Mesenchymal stem cell (in vitro differentiated cells and primary cell): ENCODE measurements at regions not wholly inside any gene's neighbourhood (a gene's known extent, or its start where the extent isn't known, plus 50 kb on each side); places are given as distances from the start of the nearest gene placed in this dataset.

Experiments
- DNase-seq: peaks from one replicate; pipeline ENCODE4 v3.0.0-alpha.2; 2013
- H2AFZ ChIP-seq: one replicate; pipeline ENCODE4 v1.6.1; 2013; ENCODE audit warnings: low read depth, mild to moderate bottlenecking, control low read depth, inconsistent platforms, low read length, moderate library complexity
- H2AK5ac ChIP-seq: 2 replicates; pipeline ENCODE4 v1.6.1; 2013; ENCODE audit warnings: low read length, moderate library complexity, mild to moderate bottlenecking, inconsistent platforms; ENCODE audit not compliant: severe bottlenecking
- H2BK120ac ChIP-seq: one replicate; pipeline ENCODE4 v1.6.1; 2013; ENCODE audit warnings: low read depth, mild to moderate bottlenecking, inconsistent platforms, low read length, moderate library complexity
- H2BK12ac ChIP-seq, 2 experiments: one replicate each; pipeline ENCODE4 v1.6.1; 2013; ENCODE audit warnings: inconsistent platforms in 2 of 2, low read length in 2 of 2, mild to moderate bottlenecking in 2 of 2, moderate library complexity in 2 of 2, control low read depth in 1 of 2
- H2BK15ac ChIP-seq: one replicate; pipeline ENCODE4 v1.6.1; 2013; ENCODE audit warnings: mild to moderate bottlenecking, low read depth, inconsistent platforms; ENCODE audit not compliant: poor library complexity, severe bottlenecking
- H2BK5ac ChIP-seq: 2 replicates; pipeline ENCODE4 v1.6.1; 2013; ENCODE audit warnings: low read depth, mild to moderate bottlenecking, low read length, control low read depth, inconsistent platforms; ENCODE audit not compliant: poor library complexity, severe bottlenecking
- H3K14ac ChIP-seq, 2 experiments: one replicate each; pipeline ENCODE4 v1.6.1; 2013; ENCODE audit warnings: inconsistent platforms in 2 of 2, low read length in 2 of 2, control low read depth in 1 of 2, mild to moderate bottlenecking in 1 of 2, moderate library complexity in 1 of 2
- H3K18ac ChIP-seq, 2 experiments: one replicate each; pipeline ENCODE4 v1.6.1; 2013; ENCODE audit warnings: inconsistent platforms in 2 of 2, low read length in 2 of 2, control low read depth in 1 of 2, low read depth in 1 of 2, mild to moderate bottlenecking in 1 of 2
- H3K23ac ChIP-seq, 2 experiments: one replicate each; pipeline ENCODE4 v1.6.1; 2013; ENCODE audit warnings: inconsistent platforms in 2 of 2, low read length in 2 of 2, mild to moderate bottlenecking in 2 of 2, moderate library complexity in 2 of 2, control low read depth in 1 of 2
- H3K27ac ChIP-seq: 2 replicates; pipeline ENCODE4 v1.5.1; 2013; ENCODE audit warnings: mild to moderate bottlenecking, moderate library complexity, low read length, control low read depth, inconsistent platforms; ENCODE audit not compliant: poor library complexity, severe bottlenecking
- H3K27me3 ChIP-seq, 2 experiments: 2 replicates each; pipeline versions ENCODE4 v1.6.1 to v1.7.0; 2013; ENCODE audit warnings: low read length in 2 of 2, mild to moderate bottlenecking in 2 of 2, moderate library complexity in 2 of 2, control low read depth in 1 of 2, inconsistent platforms in 1 of 2; ENCODE audit not compliant: control insufficient read depth in 1 of 2, insufficient read depth in 1 of 2
- H3K36me3 ChIP-seq, 2 experiments: 2 replicates each; pipeline versions ENCODE4 v1.6.1 to v1.7.0; 2013; ENCODE audit warnings: low read length in 2 of 2, control low read depth in 1 of 2, inconsistent platforms in 1 of 2, low read depth in 1 of 2, mild to moderate bottlenecking in 1 of 2; ENCODE audit not compliant: insufficient read depth in 2 of 2, control insufficient read depth in 1 of 2
- H3K4ac ChIP-seq, 2 experiments: one replicate each; pipeline ENCODE4 v1.6.1; 2013; ENCODE audit warnings: inconsistent platforms in 2 of 2, low read length in 2 of 2, mild to moderate bottlenecking in 2 of 2, moderate library complexity in 2 of 2, control low read depth in 1 of 2, low read depth in 1 of 2
- H3K4me1 ChIP-seq: 2 replicates; pipeline ENCODE4 v1.6.1; 2013; ENCODE audit warnings: low read depth, low read length, control low read depth; ENCODE audit not compliant: control insufficient read depth, insufficient read depth
- H3K4me2 ChIP-seq: 2 replicates; pipeline ENCODE4 v1.6.1; 2013; ENCODE audit warnings: low read length, mild to moderate bottlenecking, inconsistent platforms; ENCODE audit not compliant: poor library complexity, severe bottlenecking
- H3K4me3 ChIP-seq, 2 experiments: 2 replicates each; pipeline versions ENCODE4 v1.5.1 to v1.7.0; 2013; ENCODE audit warnings: low read length in 2 of 2, mild to moderate bottlenecking in 2 of 2, control low read depth in 1 of 2, low read depth in 1 of 2; ENCODE audit not compliant: insufficient read depth in 1 of 2
- H3K79me1 ChIP-seq: replicated peaks from 2 replicates; pipeline ENCODE4 v1.6.1; 2013; ENCODE audit warnings: mild to moderate bottlenecking, control low read depth, low read length, inconsistent platforms; ENCODE audit not compliant: poor library complexity, severe bottlenecking
- H3K9ac ChIP-seq: 2 replicates; pipeline ENCODE4 v1.7.0; 2013; ENCODE audit warnings: mild to moderate bottlenecking, low read length, moderate library complexity
- H3K9me3 ChIP-seq: 2 replicates; pipeline ENCODE4 v1.7.0; 2013; ENCODE audit warnings: mild to moderate bottlenecking, low read length; ENCODE audit not compliant: control insufficient read depth
- H4K8ac ChIP-seq: one replicate; pipeline ENCODE4 v1.6.1; 2013; ENCODE audit warnings: inconsistent platforms, mild to moderate bottlenecking, low read length, moderate library complexity
- H4K91ac ChIP-seq: one replicate; pipeline ENCODE4 v1.6.1; 2013; ENCODE audit warnings: mild to moderate bottlenecking, low read length, inconsistent platforms
- WGBS: methylation state at CpG from one replicate; pipeline ENCODE4 v1.1.7; 2013; ENCODE audit warnings: mixed read lengths; 5-methylcytosine and 5-hydroxymethylcytosine counted together

GRCh38 chr17:34416116-34416515 is 53.1 kb upstream of the CCL1 start:
- Histone ChIP-seq H2BK5ac (no peak overlapping the region), H3K14ac (no peak overlapping the region), H2BK12ac (no peak overlapping the region), H3K27ac (no peak overlapping the region), H4K8ac (no peak overlapping the region), H3K4me1 (no peaks in the 10 kb centered on the region), H3K4me3 (no peak overlapping the region), H3K36me3 (no peaks in the 10 kb centered on the region), H2AK5ac (no peak overlapping the region), H3K27me3 (peaks cover 5 to 53% of the 10 kb centered on the region in 2 experiments), H3K79me1 (no peaks in the 10 kb centered on the region), H2BK15ac (no peak overlapping the region), H3K9me3 (no peaks in the 10 kb centered on the region), H2AFZ (no peak overlapping the region), H3K9ac (no peak overlapping the region), H3K23ac (no peak overlapping the region), H4K91ac (no peak overlapping the region), H3K4ac (no peak overlapping the region), H3K4me2 (no peak overlapping the region), H3K18ac (no peak overlapping the region), H2BK120ac (no peak overlapping the region)
- DNase-seq = no peak
- WGBS = 77% methylated on average over 2 of the region's 2 CpGs

GRCh38 chr17:34414339-34414738 is 51.3 kb upstream of the CCL1 start:
- H2BK15ac ChIP-seq = no peak overlapping the region
- no peak overlapping the region for H3K4ac ChIP-seq
- no peaks in the 10 kb centered on the region for H3K79me1 ChIP-seq
- no peak overlapping the region for H2AFZ ChIP-seq
- DNase-seq = no peak
- H2BK120ac ChIP-seq = no peak overlapping the region
- H3K23ac ChIP-seq = no peak overlapping the region
- no peak overlapping the region for H3K4me2 ChIP-seq
- no peaks in the 10 kb centered on the region for H3K4me1 ChIP-seq
- H3K27ac ChIP-seq = no peak overlapping the region
- H3K14ac ChIP-seq = no peak overlapping the region
- H3K27me3 ChIP-seq = peaks cover 0 to 53% of the 10 kb centered on the region in 2 experiments
- H2BK5ac ChIP-seq = no peak overlapping the region
- H4K91ac ChIP-seq = no peak overlapping the region
- H3K4me3 ChIP-seq = no peak overlapping the region
- no peak overlapping the region for H3K9ac ChIP-seq
- no peak overlapping the region for H2BK12ac ChIP-seq
- no peak overlapping the region for H3K18ac ChIP-seq
- H3K9me3 ChIP-seq = no peaks in the 10 kb centered on the region
- WGBS = 58% methylated on average over 5 of the region's 6 CpGs
- no peak overlapping the region for H4K8ac ChIP-seq
- no peaks in the 10 kb centered on the region for H3K36me3 ChIP-seq
- H2AK5ac ChIP-seq = no peak overlapping the region

- no peaks in the 10 kb centered on the region for H3K9me3 ChIP-seq
- no peak overlapping the region for H2BK12ac ChIP-seq
- no peak overlapping the region for H4K8ac ChIP-seq
- no peak overlapping the region for H2AK5ac ChIP-seq
- H2BK5ac ChIP-seq = no peak overlapping the region
- H3K4me2 ChIP-seq = no peak overlapping the region
- no peak overlapping the region for H3K18ac ChIP-seq
- WGBS = 78% methylated on average over 8 of the region's 12 CpGs
- no peak overlapping the region for H2AFZ ChIP-seq
- no peak overlapping the region for H3K23ac ChIP-seq
- no peak for DNase-seq
- no peak overlapping the region for H3K4ac ChIP-seq
- no peak overlapping the region for H3K27ac ChIP-seq
- no peaks in the 10 kb centered on the region for H3K4me1 ChIP-seq
- H3K27me3 ChIP-seq = peaks cover 0 to 53% of the 10 kb centered on the region in 2 experiments
- H3K14ac ChIP-seq = no peak overlapping the region
- H3K4me3 ChIP-seq = no peak overlapping the region
- no peaks in the 10 kb centered on the region for H3K79me1 ChIP-seq
- H3K9ac ChIP-seq = no peak overlapping the region
- H3K36me3 ChIP-seq = no peaks in the 10 kb centered on the region
- no peak overlapping the region for H4K91ac ChIP-seq
- no peak overlapping the region for H2BK15ac ChIP-seq
- no peak overlapping the region for H2BK120ac ChIP-seq
These were observed 50.5 kb upstream of the CCL1 start for GRCh38 chr17:34413443-34414119.

- DNase-seq = no peak
- no peak overlapping the region for H3K4ac ChIP-seq
- H3K4me3 ChIP-seq = no peak overlapping the region
- no peaks in the 10 kb centered on the region for H3K79me1 ChIP-seq
- H3K9me3 ChIP-seq = no peaks in the 10 kb centered on the region
- H3K14ac ChIP-seq = no peak overlapping the region
- H2BK12ac ChIP-seq = no peak overlapping the region
- H2BK5ac ChIP-seq = no peak overlapping the region
- peaks cover 0 to 53% of the 10 kb centered on the region in 2 experiments for H3K27me3 ChIP-seq
- H2BK120ac ChIP-seq = no peak overlapping the region
- no peak overlapping the region for H3K27ac ChIP-seq
- no peak overlapping the region for H4K91ac ChIP-seq
- H2AK5ac ChIP-seq = no peak overlapping the region
- no peak overlapping the region for H2AFZ ChIP-seq
- no peak overlapping the region for H2BK15ac ChIP-seq
- no peak overlapping the region for H3K9ac ChIP-seq
- H4K8ac ChIP-seq = no peak overlapping the region
- 77% methylated on average over 3 of the region's 3 CpGs for WGBS
- no peak overlapping the region for H3K23ac ChIP-seq
- H3K18ac ChIP-seq = no peak overlapping the region
- no peak overlapping the region for H3K4me2 ChIP-seq
- no peaks in the 10 kb centered on the region for H3K36me3 ChIP-seq
- no peaks in the 10 kb centered on the region for H3K4me1 ChIP-seq
These were observed 50.0 kb upstream of the CCL1 start for GRCh38 chr17:34412965-34413441.
